Fibroblast of gingiva (primary cell): ENCODE measurements at regions not wholly inside any gene's neighbourhood (a gene's known extent, or its start where the extent isn't known, plus 50 kb on each side); places are given as distances from the start of the nearest gene placed in this dataset.
A peak's percentile ranks its signal among the peaks of the same experiment; 100 is the strongest.

Experiments
- DNase-seq: peaks from one replicate; pipeline ENCODE4 v3.0.0-alpha.2; 2011; ENCODE audit warnings: low read depth

DNA sequence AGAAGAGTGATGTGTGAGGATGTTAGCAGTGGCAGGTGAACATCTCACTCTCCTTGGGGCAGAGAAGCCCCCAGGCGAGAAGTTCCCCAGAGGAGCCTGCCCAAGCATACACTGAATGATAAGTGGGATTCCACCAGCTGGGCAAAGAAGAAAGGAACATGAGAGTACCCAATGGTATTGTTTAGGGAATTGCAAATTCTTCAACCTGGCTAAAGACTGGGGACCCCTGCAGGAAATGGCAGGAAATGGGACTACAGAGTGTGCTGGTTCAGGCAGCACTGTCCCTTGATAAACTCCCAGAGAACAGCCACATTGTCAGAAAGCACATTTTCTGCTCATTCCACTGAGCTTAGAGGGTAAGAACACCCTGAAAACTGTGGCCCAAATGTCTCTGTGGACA lies 121.3 kb downstream of the RPS29 start:
- no peak for DNase-seq

DNA sequence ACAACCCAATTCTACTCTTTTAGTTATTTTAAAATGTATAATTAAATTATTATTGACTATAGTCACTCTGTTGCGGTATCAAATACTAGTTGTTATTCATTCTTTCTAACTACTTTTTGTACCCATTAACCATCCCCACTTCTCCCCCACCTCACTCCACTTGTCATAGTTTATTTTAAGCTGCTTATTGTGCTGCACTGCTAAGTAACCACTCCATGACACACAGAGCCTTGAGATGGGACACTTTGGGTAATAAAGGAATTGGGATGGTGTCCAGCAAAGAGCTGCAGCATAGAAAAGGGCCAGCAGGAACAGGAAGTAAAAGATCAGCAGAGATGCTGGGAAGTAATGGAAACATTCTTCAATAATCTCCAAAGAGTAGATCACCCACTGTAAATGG lies 123.0 kb downstream of the RPS29 start:
- DNase-seq, result no peak

DNA sequence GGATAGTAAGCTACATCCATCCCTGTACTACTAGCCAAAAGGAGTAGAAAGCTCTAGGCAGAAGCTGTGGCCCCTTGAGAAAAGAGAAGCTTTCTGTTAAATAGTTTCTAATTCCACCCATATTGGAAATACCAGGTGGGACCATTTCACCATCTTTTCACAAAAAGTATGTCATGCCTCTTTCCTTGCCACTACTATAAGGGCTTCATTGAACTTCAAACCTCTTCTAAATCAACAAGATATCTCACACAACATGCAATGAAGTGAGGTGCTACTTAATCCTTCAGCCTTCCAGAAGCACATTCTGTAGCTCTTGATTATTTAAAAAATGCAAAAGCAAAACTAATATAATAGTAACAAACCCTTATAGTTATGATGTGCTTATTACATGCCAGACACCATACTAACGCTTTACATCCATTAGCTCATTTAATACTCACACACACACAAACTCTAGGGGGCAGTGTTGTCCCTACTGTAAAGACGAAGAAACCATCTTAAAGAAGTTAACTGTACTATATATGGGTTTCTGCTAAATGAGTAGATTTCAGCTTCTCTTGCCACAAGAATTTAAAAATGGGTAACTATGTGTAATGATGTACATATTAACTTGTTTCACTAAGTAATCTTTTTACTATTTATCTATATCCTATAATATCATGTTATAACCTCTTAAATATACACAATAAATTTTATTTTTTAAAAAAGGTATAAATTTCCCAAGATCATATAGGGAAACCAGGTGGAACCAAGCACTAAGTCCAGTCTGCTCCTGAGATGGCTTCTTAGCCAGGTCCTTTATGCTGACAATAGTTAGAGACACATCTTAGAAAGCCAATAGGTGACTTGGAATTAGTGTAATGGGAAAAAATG lies 124.4 kb downstream of the RPS29 start:
- DNase-seq, result peak; percentile 56

DNA sequence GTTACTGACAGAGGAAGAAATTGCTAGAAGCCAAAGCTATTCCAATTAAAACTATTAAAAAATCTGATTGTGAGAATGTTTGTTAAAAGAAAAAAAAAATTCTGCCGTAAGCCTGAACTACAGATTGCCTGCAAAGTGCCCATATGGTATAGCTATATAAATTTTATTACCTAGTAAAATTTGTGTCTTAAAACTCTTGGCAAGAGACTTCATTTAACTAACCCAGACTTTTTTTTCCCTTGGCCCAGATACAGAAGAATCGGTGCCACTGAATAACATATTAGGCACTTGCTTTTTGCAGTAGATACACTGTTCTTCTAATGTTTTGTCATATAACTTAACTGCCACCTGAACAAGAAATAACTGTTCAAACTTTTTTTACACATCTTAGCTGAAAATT lies 125.5 kb downstream of the RPS29 start:
- DNase-seq, result no peak

DNA sequence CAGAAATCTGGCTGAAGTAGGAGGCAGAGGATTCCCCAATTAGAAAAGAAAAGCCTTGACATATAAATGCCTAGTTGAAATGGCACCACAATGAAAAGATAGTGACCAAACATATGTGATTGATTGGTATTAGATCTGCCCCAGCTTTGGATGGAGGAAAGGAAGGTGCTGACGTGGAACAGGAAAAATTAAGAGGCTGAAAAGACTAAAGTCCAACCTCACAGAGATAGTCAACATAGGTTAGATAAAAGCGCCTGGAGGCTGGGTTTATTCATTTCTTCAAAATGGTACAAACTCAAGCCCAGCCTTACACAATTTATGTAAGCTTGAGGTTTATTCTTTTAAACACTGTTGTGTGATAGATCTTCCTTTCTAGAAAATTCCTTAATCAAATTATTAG lies 129.6 kb downstream of the RPS29 start:
- no peak for DNase-seq

DNA sequence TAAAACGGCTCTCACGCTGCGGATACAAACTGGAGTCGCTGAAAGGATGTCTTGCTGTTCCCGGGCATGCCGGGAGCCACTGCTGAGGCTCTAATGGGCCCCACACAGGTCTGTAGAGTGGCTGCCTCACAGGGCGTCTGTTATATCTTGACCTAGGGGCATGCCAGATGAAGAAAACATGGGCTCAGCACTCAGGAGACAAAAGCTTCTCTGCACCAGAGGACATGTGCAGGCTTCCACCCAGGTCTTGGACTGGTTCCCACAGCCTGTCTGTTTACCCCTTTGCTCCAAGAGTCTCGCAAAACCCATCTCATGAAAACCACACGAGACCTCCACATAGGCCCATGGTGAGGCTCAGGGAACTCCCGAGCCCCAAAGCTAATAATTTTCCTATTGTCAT lies 134.2 kb downstream of the RPS29 start:
- no peak for DNase-seq

DNA sequence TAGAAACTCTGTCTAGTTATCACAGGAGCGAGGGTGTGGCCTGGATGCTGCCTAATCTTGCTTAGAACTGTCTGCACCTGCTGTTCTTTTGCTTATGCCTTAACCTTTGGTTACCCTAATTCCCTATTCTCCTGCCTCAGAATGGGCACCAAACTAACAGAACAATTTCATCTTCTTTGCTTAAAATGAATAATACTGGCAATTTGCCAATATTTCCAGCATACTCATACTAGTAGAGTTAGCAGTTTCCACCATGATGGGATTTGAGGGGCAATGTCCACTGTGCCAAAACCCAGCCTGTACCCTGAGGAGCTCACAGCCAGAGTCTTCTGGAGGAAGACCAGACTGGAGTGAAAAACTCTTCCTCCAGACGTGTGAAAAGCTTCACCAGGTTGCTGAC lies 136.4 kb downstream of the RPS29 start:
- no peak for DNase-seq

DNA sequence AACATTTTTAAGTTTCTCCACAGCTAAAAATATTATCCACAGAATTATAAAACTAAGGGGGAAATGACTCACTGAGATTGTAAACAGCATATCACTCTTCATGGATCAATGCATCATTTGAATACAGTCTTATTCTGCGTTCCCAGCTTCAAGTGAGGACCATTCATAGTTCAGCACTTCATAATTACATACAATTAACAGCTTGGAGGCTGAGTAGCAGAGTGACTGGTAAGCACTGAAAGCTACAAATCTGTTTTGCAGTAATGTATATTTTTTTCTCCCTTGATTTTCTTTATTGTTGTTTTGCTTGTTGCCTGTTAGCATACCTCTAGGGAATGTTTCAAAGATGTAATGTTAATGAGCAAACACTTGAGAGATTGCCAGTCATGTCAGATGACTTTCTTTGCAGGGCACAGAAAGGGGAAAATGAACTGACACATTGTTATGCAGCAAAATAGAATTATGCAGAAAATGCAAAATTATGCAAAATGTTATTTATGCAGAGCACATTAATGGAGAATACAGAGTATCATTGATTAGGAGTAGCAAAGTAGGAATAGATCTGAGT lies 138.6 kb downstream of the RPS29 start:
- no peak for DNase-seq

DNA sequence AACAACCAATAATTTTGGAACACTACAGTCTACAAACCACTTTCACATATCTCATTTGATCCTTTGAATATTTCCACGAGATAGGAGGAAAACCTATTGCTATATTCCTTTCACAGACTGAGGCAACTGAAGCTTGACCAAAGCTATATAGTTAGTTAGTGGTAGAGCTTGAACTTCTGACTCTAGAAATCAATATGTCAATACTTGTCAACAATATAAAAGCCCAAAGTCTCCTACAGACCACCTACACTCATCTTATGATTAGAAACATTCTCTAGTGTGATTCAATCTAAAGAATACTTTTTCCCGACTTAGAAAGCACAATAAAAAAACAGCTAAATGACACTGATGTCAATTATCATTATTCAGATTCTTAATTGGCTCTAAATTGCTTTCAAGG lies 139.4 kb downstream of the RPS29 start:
- no peak for DNase-seq

DNA sequence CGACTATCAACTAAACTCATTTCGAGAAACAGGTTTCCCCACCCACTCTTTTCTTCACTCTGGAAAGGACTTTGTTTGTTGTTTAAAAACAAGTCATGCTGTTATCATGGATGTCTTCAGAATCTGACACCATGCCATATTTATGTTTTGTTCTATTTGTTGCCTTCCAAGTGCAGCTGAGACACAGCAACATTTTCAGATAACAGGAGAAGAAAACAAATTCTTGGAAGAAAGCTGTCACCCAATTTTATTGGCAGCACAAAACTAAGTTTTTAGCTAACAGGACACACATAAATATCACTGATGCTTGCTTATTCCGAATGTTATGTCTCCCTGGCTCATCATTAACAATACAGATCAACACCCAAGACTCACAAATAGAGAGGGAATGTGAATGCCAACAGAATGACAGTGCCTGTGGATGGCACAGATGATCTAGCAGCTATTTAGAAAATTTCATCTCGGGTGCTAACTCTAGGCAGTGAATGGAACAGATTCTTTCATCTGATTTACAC lies 147.9 kb downstream of the RPS29 start:
- no peak for DNase-seq

DNA sequence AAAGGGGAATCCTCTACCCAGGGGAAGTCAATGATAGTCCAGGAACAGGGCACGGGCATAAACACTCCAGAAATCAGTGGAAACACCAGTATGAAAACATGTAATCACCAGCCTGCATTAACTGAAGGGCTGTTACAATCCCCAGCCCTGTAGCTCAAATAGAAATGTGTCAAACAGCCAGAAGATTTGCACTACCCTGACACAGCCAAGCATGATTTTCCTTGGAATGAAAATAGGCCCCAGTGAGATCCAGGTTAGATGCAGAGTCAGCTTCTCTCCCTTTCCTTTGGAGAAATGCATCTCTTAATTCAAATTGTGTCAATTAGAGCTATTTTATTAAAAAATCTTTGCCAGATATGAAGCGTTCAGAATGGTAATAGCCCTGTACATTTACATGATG lies 158.1 kb downstream of the RPS29 start:
- DNase-seq, result no peak

DNA sequence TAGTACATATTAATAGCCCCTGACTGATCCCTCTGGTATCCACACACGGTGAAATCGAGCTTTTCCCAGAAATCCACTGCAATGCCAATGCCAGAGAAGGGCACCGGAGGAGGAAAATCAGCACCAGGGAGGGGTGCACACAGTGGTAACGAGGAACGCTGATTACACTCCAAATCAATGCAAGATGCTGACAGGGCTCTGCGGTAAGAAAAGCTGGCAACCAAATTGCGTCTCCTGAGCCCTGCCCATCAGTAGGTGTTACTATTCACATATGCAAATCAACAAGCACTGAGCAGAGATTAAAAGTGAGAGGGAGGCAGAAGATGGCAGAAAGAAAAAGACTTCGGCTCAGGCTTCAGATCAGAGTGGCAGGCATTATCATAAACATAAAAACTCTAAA lies 159.1 kb downstream of the RPS29 start:
- peak; percentile 45 for DNase-seq

DNA sequence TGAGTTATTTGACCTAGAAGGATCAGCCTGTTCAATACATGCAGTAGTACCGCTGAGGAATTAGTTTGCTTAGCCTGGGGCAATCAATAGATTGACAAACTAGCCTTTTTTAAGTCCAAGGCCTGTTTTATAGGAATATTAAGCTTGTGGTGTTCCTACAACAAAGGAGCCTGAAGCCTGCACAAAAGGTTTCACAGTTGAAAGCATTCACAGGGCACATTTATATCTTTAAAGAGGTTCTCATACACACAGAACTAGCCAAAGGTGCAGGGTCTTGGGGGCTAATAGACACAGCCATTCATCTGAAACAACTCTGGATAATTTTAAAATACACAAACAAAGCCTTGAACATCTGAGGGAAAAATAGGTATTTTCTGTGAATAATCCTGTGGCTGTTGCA lies 160.3 kb downstream of the RPS29 start:
- DNase-seq, result no peak

DNA sequence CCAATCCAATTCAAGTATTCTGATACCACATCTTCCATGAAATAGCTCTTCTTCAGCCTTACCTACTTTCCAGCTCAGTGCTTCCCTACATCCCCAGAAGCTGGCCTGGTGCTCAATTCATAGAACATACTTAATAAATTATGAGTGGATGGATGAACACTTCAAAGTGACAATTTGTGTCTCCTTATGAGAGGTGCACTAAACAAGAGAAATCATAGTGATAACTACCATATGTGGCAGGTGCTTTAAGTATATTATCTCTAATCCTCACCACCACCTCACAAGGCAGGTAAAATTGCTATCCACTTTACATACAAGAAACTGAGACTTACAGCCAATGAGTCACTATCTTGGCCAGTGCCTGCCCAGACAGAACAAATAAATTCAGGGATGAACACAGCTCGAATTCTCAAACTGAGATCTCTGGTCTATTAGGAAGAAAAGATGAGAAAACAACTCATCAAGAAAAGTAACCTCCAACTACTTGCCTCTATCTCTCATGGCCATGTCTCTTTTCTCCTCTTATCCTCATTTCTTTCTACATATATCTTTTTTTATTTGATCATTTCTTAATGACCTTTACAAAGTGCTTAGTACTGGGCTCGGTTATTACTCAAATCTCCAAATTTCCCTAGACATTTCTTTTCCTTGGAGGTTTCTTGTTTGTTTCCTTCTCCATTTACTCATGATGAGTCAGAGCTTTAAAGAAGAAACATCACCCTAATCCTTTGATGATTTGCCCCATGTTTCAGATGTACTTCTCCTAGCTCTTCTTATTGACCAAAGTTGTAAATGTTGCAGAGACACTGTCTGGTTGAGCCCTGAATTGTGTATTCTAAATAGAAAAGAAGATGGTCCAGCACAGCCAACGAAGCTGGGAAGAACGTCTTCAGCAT lies 161.5 kb downstream of the RPS29 start:
- DNase-seq, result no peak

DNA sequence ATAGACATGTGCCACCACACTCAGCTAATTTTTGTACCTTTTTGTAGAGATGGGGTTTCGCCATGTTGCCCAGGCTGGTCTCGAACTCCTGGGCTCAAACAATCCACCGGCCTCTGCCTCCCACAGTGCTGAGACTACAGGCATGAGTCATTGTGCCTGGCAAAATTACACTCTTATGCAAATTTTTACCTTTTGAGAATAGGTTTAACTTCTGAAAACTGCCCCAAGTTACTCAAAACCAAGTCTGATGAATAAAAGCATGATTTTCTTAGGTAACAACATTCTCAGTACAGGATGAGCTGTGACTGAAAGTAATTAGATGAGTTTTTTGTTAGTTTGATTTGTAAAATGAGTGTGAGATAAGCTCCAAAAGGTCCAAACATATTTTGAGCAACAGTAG lies 166.0 kb downstream of the RPS29 start:
- no peak for DNase-seq

DNA sequence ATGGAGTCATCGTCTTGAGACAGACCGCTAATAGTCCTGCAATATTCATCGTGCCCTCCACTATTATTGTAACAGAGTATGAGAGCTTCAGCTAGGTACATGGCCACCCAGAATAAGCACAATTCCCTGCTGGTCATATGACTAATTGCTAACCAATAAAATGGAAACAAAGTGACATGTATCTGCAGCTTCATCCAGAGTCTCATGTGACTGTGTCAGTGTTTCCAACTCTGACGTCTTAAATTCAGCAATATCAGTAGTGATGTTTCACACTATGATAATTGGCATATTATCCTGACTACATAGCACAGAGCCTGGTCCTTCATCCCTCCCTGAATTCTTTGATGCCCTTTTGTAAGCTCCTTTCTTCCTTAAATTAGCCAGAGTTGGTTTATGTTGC lies 167.4 kb downstream of the RPS29 start:
- DNase-seq, result no peak

DNA sequence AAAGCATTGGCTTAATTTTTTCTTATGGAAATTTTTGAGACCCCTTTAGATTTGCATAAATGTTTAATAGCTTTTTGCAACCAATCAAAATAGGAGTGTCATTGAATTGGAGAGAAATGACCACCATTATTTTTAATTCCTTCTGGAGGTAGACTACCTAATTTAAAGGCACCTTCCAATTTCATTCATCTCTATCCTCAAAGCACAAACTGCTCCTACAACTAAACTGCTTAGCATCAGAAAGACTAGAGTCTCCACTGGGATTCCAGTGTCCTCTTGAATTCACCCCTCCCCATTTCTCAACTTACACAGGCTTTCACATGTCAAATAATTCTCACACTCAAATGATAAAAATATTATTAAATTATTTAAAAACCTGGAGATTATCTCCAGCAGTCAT lies 168.4 kb downstream of the RPS29 start:
- no peak for DNase-seq

DNA sequence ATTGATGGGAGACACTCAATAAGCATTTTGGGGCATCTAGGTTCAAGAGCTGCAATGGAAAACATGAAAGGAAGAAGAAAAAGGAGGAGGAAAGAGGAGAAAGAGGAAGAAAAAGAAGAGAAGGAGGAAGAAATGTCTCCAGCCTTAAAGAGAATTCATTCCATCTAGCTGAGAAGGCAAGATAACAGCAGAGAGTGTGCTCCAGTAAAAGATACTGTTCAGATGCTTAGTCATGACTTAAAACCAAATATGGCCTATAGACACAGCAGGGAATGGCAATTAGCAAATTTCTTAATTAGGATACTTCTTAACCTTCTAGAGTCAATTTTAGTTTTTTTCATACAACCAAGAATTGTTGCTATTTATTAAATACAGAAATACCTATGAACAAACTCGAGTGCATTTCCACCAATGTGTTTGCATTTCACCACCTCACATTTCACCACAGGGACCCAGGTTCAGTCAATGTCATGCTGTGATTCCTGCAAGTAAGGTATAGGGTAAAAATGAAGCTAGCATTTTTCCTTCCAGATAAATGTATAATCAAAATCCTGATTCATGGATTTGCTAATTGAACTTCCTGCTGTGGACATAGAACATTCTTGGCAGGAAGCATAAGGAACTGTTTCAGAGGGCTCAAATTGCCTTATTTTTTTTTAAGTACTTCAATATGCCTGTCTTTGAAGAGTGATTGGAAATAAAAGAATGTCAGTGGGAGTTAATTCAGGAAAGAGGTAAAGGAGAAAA lies 177.8 kb downstream of the RPS29 start:
- peak; percentile 48 for DNase-seq

DNA sequence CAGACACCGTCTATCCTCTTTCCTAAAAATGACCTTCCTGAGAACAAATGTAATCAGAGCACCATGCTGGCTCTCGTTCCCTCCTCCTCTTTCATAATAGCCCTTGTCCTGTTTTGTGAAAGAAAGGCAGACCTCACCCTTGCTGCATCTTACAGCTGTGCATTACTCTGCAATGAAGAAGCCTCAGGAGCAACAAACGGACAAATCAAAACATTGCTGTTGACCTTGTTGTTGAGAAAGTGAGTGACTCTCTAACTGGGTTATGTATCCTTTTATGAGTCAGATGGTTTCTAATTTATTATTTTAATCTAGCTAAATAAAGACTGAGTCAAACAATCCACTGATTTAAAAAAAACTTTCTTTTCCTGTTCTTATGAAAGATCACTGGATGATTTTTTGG lies 180.9 kb downstream of the RPS29 start:
- DNase-seq, result peak; percentile 97

DNA sequence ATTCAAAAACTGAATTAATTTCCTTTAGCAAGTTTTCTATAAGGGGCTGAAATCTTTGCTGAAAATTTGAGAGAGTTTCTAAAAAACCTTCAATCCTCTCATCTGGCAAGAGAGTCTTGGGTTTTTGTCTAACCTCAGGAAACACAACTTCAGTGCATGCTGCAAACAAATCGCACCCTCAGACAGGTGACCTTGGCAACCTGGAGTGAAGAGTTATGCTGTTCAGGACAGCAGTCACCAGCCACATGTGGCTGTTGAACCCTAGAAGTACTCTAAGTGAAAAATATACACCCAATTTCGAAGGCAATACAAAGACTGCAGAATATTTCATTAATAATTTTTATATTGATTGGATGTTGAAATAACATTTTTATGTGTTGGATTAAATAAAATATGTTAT lies 184.8 kb downstream of the RPS29 start:
- DNase-seq, result no peak

DNA sequence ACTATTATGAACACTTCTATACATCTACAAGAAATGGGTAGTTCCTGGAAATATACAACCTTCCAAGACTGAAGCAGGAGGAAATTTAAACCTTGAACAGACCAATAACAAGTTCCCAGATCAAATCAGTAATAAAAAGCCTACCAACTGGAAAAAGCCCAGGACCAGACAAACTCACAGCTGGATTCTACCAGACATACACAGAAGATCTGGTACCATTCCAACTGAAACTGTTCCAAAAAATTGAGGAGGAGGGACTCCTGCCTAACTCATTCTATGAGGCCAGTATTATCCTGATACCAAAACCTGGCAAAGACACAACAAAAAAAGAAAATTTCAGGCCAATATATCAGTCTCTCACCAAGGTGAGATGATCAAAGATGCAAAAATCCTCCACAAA lies 189.4 kb downstream of the RPS29 start:
- no peak for DNase-seq

DNA sequence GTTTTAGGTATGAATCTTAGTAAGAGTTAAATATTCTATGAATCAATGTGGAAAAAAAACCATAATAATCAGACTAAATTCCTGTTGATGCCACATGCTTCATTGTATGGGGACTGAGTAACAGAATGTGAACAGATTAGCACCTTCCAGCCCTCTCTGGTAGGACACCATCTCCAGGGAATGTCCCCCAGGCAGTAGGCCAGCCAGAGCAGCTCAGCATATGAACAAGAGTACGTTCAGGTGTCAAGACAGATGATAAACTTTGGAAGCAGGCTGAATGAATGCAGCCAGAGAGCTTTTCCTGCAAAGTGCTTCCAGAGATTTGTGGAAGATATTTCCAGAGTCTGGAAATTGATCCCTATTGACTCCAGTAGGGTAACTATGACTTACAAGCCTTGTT lies 204.4 kb downstream of the RPS29 start:
- no peak for DNase-seq
